Glutamatergic neuron (in vitro differentiated cells): ENCODE measurements at regions not wholly inside any gene's neighbourhood (a gene's known extent, or its start where the extent isn't known, plus 50 kb on each side); places are given as distances from the start of the nearest gene placed in this dataset.
A peak's percentile ranks its signal among the peaks of the same experiment; 100 is the strongest.

Experiments
- DNase-seq: peaks from one replicate; pipeline ENCODE4 v3.0.0; 2022
- H3K27ac Mint-ChIP-seq: one replicate; pipeline ENCODE4 v1.8.0; 2020; ENCODE audit warnings: mild to moderate bottlenecking, mixed read lengths, inconsistent platforms; ENCODE audit not compliant: unreplicated experiment
- H3K27me3 Mint-ChIP-seq: one replicate; pipeline ENCODE4 v1.8.0; 2020; ENCODE audit warnings: mild to moderate bottlenecking, moderate library complexity, mixed read lengths, inconsistent platforms; ENCODE audit not compliant: unreplicated experiment
- H3K36me3 Mint-ChIP-seq: one replicate; pipeline ENCODE4 v1.8.0; 2020; ENCODE audit warnings: mild to moderate bottlenecking, mixed read lengths, inconsistent platforms; ENCODE audit not compliant: unreplicated experiment
- H3K4me1 Mint-ChIP-seq: one replicate; pipeline ENCODE4 v1.8.0; 2020; ENCODE audit warnings: mild to moderate bottlenecking, low read depth, mixed read lengths, inconsistent platforms; ENCODE audit not compliant: unreplicated experiment
- H3K4me3 Mint-ChIP-seq: one replicate; pipeline ENCODE4 v1.8.0; 2020; ENCODE audit warnings: mild to moderate bottlenecking, mixed read lengths, inconsistent platforms; ENCODE audit not compliant: unreplicated experiment
- H3K9me3 Mint-ChIP-seq: one replicate; pipeline ENCODE4 v1.8.0; 2020; ENCODE audit warnings: mild to moderate bottlenecking, moderate library complexity, mixed read lengths, inconsistent platforms; ENCODE audit not compliant: unreplicated experiment
- CTCF ChIP-seq: fragments of 200-600 bp; sonication (generic); IDR thresholded peaks from one replicate; pipeline ENCODE4 v1.5.0; 2021; ENCODE audit not compliant: partially characterized antibody, unreplicated experiment

- Mint-ChIP-seq H3K27me3 (peaks cover 6% of the 10 kb centered on the region), H3K9me3 (peaks cover 4% of the 10 kb centered on the region), H3K4me3 (no peak overlapping the region), H3K27ac (peak overlapping the region; percentile 15), H3K36me3 (no peaks in the 10 kb centered on the region), H3K4me1 (peaks cover 28% of the 10 kb centered on the region)
- no peak for DNase-seq
- TF ChIP-seq CTCF = no peak
Observed at GRCh38 chr2:447902-448665, 160.2 kb upstream of the ALKAL2 start.

GRCh38 chr2:446963-447530 is 159.2 kb upstream of the ALKAL2 start:
- no peak for TF ChIP-seq CTCF
- Mint-ChIP-seq H3K36me3 (no peaks in the 10 kb centered on the region), H3K9me3 (peaks cover 4% of the 10 kb centered on the region), H3K27ac (no peak overlapping the region), H3K27me3 (peaks cover 6% of the 10 kb centered on the region), H3K4me3 (peak overlapping the region; percentile 46), H3K4me1 (peaks cover 28% of the 10 kb centered on the region)
- DNase-seq = no peak

DNA sequence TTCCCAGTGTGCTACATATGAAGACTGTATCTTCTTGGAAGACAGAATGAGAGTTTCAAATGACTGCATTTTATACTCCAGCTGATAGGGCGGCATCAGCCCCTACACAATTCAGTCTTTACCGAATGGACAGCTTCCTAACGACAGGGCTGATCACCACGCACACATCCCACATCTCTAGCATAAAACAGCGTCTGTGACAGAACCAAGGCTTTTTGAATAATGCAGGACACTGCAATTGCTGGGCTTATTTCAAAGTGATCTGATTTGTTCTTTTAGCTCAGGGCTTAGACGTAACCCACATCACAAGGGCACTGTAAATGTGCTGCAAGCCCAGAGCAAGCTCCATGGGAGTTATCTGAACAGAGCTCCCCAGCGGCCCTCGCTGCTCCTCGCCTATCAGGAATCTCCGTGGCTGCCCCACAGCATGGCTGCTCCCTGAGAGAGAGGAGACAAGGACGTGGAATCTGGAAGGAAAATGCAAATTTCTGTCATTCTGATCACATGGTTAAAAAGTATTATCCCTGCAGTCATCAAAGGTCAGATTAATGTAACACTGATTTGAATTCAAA is 158.5 kb upstream of the ALKAL2 start:
- Mint-ChIP-seq H3K27ac (peak overlapping the region; percentile 67), H3K9me3 (peaks cover 4% of the 10 kb centered on the region), H3K4me3 (no peak overlapping the region), H3K27me3 (peaks cover 6% of the 10 kb centered on the region), H3K4me1 (peaks cover 28% of the 10 kb centered on the region), H3K36me3 (no peaks in the 10 kb centered on the region)
- no peak for TF ChIP-seq CTCF
- DNase-seq = no peak

DNA sequence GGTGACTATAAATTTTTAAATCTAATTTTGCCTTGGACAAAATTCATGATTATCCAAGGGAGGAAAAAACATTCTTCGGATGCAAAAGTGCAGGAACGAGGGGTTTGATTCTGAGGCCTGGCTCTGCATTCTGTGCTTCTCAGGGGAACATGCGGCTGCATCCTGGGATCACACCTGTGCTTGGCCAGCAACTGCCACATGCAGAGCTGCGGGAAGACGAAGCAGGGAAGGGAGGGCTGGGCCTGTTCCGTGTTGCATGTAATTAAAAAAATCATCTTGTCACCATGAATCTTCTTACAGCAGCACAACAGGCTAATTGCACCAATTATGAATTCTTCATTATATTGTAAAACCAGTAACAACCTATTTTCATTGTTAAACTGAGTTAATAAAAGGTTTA is 158.0 kb upstream of the ALKAL2 start:
- Mint-ChIP-seq H3K27ac (peak overlapping the region; percentile 67), H3K27me3 (peaks cover 6% of the 10 kb centered on the region)
- TF ChIP-seq CTCF = no peak

More for the DNA sequence above, 158.0 kb upstream of the ALKAL2 start:
- Mint-ChIP-seq H3K36me3 (no peaks in the 10 kb centered on the region), H3K9me3 (peaks cover 4% of the 10 kb centered on the region), H3K4me3 (peak overlapping the region; percentile 13), H3K4me1 (peaks cover 28% of the 10 kb centered on the region)
- no peak for DNase-seq
